Esophagus muscularis mucosa (tissue), 3 donors: ENCODE measurements at regions not wholly inside any gene's neighbourhood (a gene's known extent, or its start where the extent isn't known, plus 50 kb on each side); places are given as distances from the start of the nearest gene placed in this dataset.

Experiments used
- CTCF ChIP-seq, 3 experiments: fragments of 200-600 bp in 2 of 3; fragments of 450-650 bp in 1 of 3; sonication (generic) in 2 of 3; IDR thresholded peaks; one replicate each; pipeline ENCODE4 v1.5.1; 2017 to 2019; ENCODE audit warnings: antibody characterized with exemption in 3 of 3, mild to moderate bottlenecking in 2 of 3, moderate library complexity in 1 of 3
- POLR2A ChIP-seq: fragments of 450-650 bp; IDR thresholded peaks from one replicate; pipeline ENCODE4 v1.6.1; 2017; ENCODE audit warnings: antibody characterized with exemption, moderate library complexity, mild to moderate bottlenecking, low read depth
- POLR2AphosphoS5 ChIP-seq, 2 donors: sonication (generic); formaldehyde crosslinking; IDR thresholded peaks; one replicate each; pipeline ENCODE4 v1.6.1; 2017; ENCODE audit warnings: antibody characterized with exemption in 2 of 2

DNA sequence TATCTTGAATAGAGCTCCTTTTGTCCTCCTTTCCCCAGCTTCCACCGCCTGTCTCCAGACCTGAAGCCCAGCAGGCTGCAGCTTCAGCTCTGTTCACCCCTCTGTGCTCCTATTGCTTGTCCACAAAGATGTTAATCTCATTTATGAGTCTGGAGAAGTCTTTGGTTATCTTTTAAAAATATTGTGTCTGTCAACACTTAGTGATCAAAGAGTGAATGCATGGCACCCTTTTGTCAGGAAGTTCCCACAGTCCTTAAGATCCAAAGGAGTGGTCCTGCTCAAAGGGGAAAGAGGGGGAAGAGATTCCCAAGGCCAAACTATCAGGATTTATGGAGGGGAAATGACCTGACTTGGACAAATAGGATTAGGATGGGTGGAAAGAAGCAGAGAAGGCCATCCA, 118.9 kb downstream of the ACAA2 start:
- TF ChIP-seq POLR2A (no peak), CTCF (IDR thresholded peaks at IDR 0.05) (no peak), POLR2AphosphoS5 (IDR thresholded peaks at IDR 0.05) (no peak)
